H1 (cell line): ENCODE measurements at regions not wholly inside any gene's neighbourhood (a gene's known extent, or its start where the extent isn't known, plus 50 kb on each side); places are given as distances from the start of the nearest gene placed in this dataset.

ENCODE experiments used
- CTCF ChIA-PET: fragments of 300-600 bp; sonication (Branson Sonifier 250); formaldehyde crosslinking; loops from one replicate; lab custom pipeline; 2021; ENCODE audit not compliant: partially characterized antibody; lab: Charles Lee
- POLR2A ChIA-PET: fragments of 300-600 bp; sonication (Branson Sonifier 250); formaldehyde crosslinking; loops from one replicate; lab custom pipeline; 2021; ENCODE audit warnings: inconsistent platforms; ENCODE audit not compliant: partially characterized antibody; lab: Charles Lee
- DNase-seq, 2 experiments: peaks; one replicate each; pipeline versions ENCODE4 v3.0.0 to v3.0.0-alpha.2; 2010 to 2022; ENCODE audit warnings: low spot score in 2 of 2, low read depth in 1 of 2, mixed read lengths in 1 of 2
- FAIRE-seq: peaks from 2 replicates; lab custom pipeline; 2011; peaks lifted over from hg19 to GRCh38; lab: Jason Lieb, UNC
- H2AFZ ChIP-seq: 2 replicates; pipeline ENCODE4 v1.8.1; 2012; ENCODE audit warnings: low read length, inconsistent platforms
- H2AK5ac ChIP-seq: 2 replicates; pipeline ENCODE4 v1.6.1; 2013; ENCODE audit warnings: low read depth, low read length
- H2BK120ac ChIP-seq: replicated peaks from 2 replicates; pipeline ENCODE3; 2013; ENCODE audit warnings: low read depth, low read length, inconsistent platforms
- H2BK12ac ChIP-seq: 2 replicates; pipeline ENCODE4 v1.6.1; 2013; ENCODE audit warnings: low read depth, low read length
- H2BK15ac ChIP-seq: 2 replicates; pipeline ENCODE4 v1.6.1; 2013; ENCODE audit warnings: low read length
- H2BK20ac ChIP-seq: 2 replicates; pipeline ENCODE4 v1.6.1; 2013; ENCODE audit warnings: low read length
- H2BK5ac ChIP-seq: 2 replicates; pipeline ENCODE4 v1.6.1; 2013; ENCODE audit warnings: low read depth, low read length
- H3K14ac ChIP-seq: 2 replicates; pipeline ENCODE4 v1.6.1; 2013; ENCODE audit warnings: inconsistent platforms; ENCODE audit not compliant: insufficient read length
- H3K18ac ChIP-seq: 2 replicates; pipeline ENCODE4 v1.6.1; 2013; ENCODE audit warnings: low read length; ENCODE audit errors: extremely low read depth
- H3K23ac ChIP-seq: 2 replicates; pipeline ENCODE4 v1.6.1; 2013; ENCODE audit warnings: inconsistent platforms; ENCODE audit not compliant: insufficient read length
- H3K23me2 ChIP-seq: 2 replicates; pipeline ENCODE4 v1.6.1; 2013; ENCODE audit warnings: low read depth, low read length
- H3K27ac ChIP-seq: 2 replicates; pipeline ENCODE4 v1.6.1; 2011; ENCODE audit warnings: low read depth, low read length, inconsistent platforms
- H3K27me3 ChIP-seq, 4 experiments: replicated peaks in 1 of 4; 1 replicate in 1 of 4; 2 replicates in 3 of 4; pipeline versions ENCODE4 v1.6.1 to v1.8.1; 2011 to 2013; ENCODE audit warnings: low read length in 3 of 4, mild to moderate bottlenecking in 3 of 4, inconsistent platforms in 2 of 4, mixed read lengths in 2 of 4, moderate library complexity in 1 of 4; ENCODE audit not compliant: control insufficient read depth in 3 of 4, insufficient read depth in 3 of 4; ENCODE audit errors: extremely low read depth in 1 of 4
- H3K36me3 ChIP-seq, 4 experiments: 2 replicates each; pipeline versions ENCODE4 v1.6.1 to v1.8.1; 2011 to 2013; ENCODE audit warnings: mild to moderate bottlenecking in 4 of 4, low read length in 3 of 4, moderate library complexity in 2 of 4, control low read depth in 1 of 4, inconsistent platforms in 1 of 4; ENCODE audit not compliant: insufficient read depth in 4 of 4, control insufficient read depth in 2 of 4
- H3K4ac ChIP-seq: replicated peaks from 2 replicates; pipeline ENCODE3; 2013; ENCODE audit warnings: low read length, low read depth, mixed read lengths, inconsistent platforms; ENCODE audit not compliant: insufficient read length
- H3K4me1 ChIP-seq, 4 experiments: replicated peaks in 1 of 4; 1 replicate in 1 of 4; 2 replicates in 3 of 4; pipeline versions ENCODE4 v1.6.1 to v1.8.1; 2011 to 2013; ENCODE audit warnings: low read length in 3 of 4, inconsistent platforms in 2 of 4, mixed read lengths in 1 of 4; ENCODE audit not compliant: insufficient read depth in 4 of 4, control insufficient read depth in 3 of 4
- H3K4me2 ChIP-seq, 2 experiments: 2 replicates each; pipeline versions ENCODE4 v1.6.1 to v1.8.1; 2011 to 2013; ENCODE audit warnings: low read depth in 2 of 2, low read length in 2 of 2, control low read depth in 1 of 2, inconsistent platforms in 1 of 2, mild to moderate bottlenecking in 1 of 2; ENCODE audit not compliant: insufficient read depth in 1 of 2
- H3K4me3 ChIP-seq, 4 experiments: fragments of 200-600, 300-600 bp in 1 of 4; sonication (generic), shearing (Covaris generic), sonication (Bioruptor Twin) in 1 of 4; 2 replicates each; pipeline versions ENCODE4 v1.5.1 to v1.8.1; 2011 to 2016; ENCODE audit warnings: low read length in 4 of 4, low read depth in 3 of 4, control low read depth in 2 of 4, inconsistent platforms in 2 of 4, mild to moderate bottlenecking in 2 of 4, mixed read lengths in 1 of 4, moderate library complexity in 1 of 4; ENCODE audit not compliant: insufficient read depth in 2 of 4; ENCODE audit errors: extremely low read depth in 1 of 4
- H3K56ac ChIP-seq: replicated peaks from 2 replicates; pipeline ENCODE3; 2013; ENCODE audit warnings: low read depth, mild to moderate bottlenecking, mixed read lengths, low read length, inconsistent platforms; ENCODE audit not compliant: insufficient read length
- H3K79me1 ChIP-seq: 2 replicates; pipeline ENCODE4 v1.6.1; 2013; ENCODE audit warnings: low read depth, low read length, control low read depth
- H3K79me2 ChIP-seq, 2 experiments: 2 replicates each; pipeline versions ENCODE4 v1.6.1 to v1.8.1; 2012 to 2013; ENCODE audit warnings: low read length in 2 of 2, mild to moderate bottlenecking in 2 of 2, inconsistent platforms in 1 of 2; ENCODE audit not compliant: insufficient read depth in 2 of 2, control insufficient read depth in 1 of 2
- H3K9ac ChIP-seq, 4 experiments: replicated peaks in 1 of 4; 1 replicate in 1 of 4; 2 replicates in 3 of 4; pipeline versions ENCODE4 v1.6.1 to v1.8.1; 2011 to 2013; ENCODE audit warnings: low read depth in 3 of 4, low read length in 3 of 4, control low read depth in 2 of 4, mild to moderate bottlenecking in 2 of 4, moderate library complexity in 2 of 4, inconsistent platforms in 1 of 4; ENCODE audit errors: extremely low read depth in 1 of 4
- H3K9me3 ChIP-seq, 2 experiments: 2 replicates each; pipeline versions ENCODE4 v1.6.1 to v1.8.1; 2012 to 2013; ENCODE audit warnings: mild to moderate bottlenecking in 2 of 2, moderate library complexity in 2 of 2, control low read depth in 1 of 2, inconsistent platforms in 1 of 2, low read depth in 1 of 2, low read length in 1 of 2, mixed read lengths in 1 of 2; ENCODE audit not compliant: insufficient read depth in 2 of 2
- H4K20me1 ChIP-seq, 2 experiments: replicated peaks in 1 of 2; 2 replicates each; pipeline versions ENCODE3 to v1.8.1; 2011 to 2013; ENCODE audit warnings: inconsistent platforms in 2 of 2, low read length in 2 of 2, mild to moderate bottlenecking in 1 of 2; ENCODE audit not compliant: insufficient read depth in 2 of 2, control insufficient read depth in 1 of 2
- H4K5ac ChIP-seq: 2 replicates; pipeline ENCODE4 v1.6.1; 2013; ENCODE audit warnings: low read length, low read depth, mixed read lengths, inconsistent platforms; ENCODE audit not compliant: insufficient read length
- H4K8ac ChIP-seq: 2 replicates; pipeline ENCODE4 v1.8.0; 2013; ENCODE audit warnings: mild to moderate bottlenecking, moderate library complexity, low read length, inconsistent platforms; ENCODE audit not compliant: insufficient read depth; ENCODE audit errors: extremely low read depth
- H4K91ac ChIP-seq: replicated peaks from 2 replicates; pipeline ENCODE3; 2013; ENCODE audit warnings: low read length, mixed read lengths, inconsistent platforms; ENCODE audit not compliant: insufficient read length
- BRCA1 ChIP-seq: IDR thresholded peaks from 2 replicates; pipeline ENCODE4 v1.6.1; 2012; ENCODE audit warnings: low read depth, low read length, improper control_type of control experiment
- EGR1 ChIP-seq: IDR thresholded peaks from 2 replicates; pipeline ENCODE4 v1.6.1; 2011; ENCODE audit warnings: low read depth, low read length, borderline replicate concordance
- EZH2 ChIP-seq: fragments of 200-600 bp; sonication (generic); IDR thresholded peaks from 2 replicates; pipeline ENCODE4 v1.7.1; 2012; ENCODE audit warnings: low read depth, mild to moderate bottlenecking, moderate library complexity, low read length, inconsistent platforms; ENCODE audit not compliant: severe bottlenecking
- GABPA ChIP-seq: IDR thresholded peaks from 2 replicates; pipeline ENCODE4 v1.6.1; 2011; ENCODE audit warnings: mild to moderate bottlenecking, low read length, moderate library complexity, borderline replicate concordance; ENCODE audit not compliant: insufficient read depth
- HDAC2 ChIP-seq, 2 experiments: fragments of 300-600 bp in 1 of 2; sonication (generic) in 1 of 2; IDR thresholded peaks; 2 replicates each; pipeline ENCODE4 v1.6.1; 2011 to 2012; ENCODE audit warnings: low read depth in 2 of 2, low read length in 2 of 2, mild to moderate bottlenecking in 2 of 2, moderate library complexity in 2 of 2, borderline replicate concordance in 1 of 2, inconsistent platforms in 1 of 2
- KDM5A ChIP-seq: fragments of 200-600 bp; IDR thresholded peaks from 2 replicates; pipeline ENCODE4 v1.7.1; 2012; ENCODE audit warnings: mild to moderate bottlenecking, low read length, inconsistent platforms, mixed read lengths
- RBBP5 ChIP-seq: IDR thresholded peaks from 2 replicates; pipeline ENCODE4 v1.7.1; 2012; ENCODE audit warnings: low read depth, mild to moderate bottlenecking, inconsistent platforms, low read length, moderate library complexity, borderline replicate concordance
- SIRT6 ChIP-seq: IDR thresholded peaks from one replicate; pipeline ENCODE4 v1.7.1; 2012; ENCODE audit warnings: low read length, inconsistent platforms
- TAF7 ChIP-seq: optimal IDR thresholded peaks from 2 replicates; pipeline ENCODE3; 2011; ENCODE audit warnings: low read depth, mild to moderate bottlenecking, inconsistent platforms, low read length, moderate library complexity, borderline replicate concordance
- TCF12 ChIP-seq: IDR thresholded peaks from 2 replicates; pipeline ENCODE4 v1.6.1; 2011; ENCODE audit warnings: low read depth, mild to moderate bottlenecking, low read length
- WGBS, 2 experiments: shearing (Covaris generic) in 1 of 2; methylation state at CpG; one replicate each; pipeline versions ENCODE4 v1.1.6 to v1.1.7; 2013 to 2015; ENCODE audit warnings: low lambda C conversion rate in 2 of 2, mixed read lengths in 2 of 2, inconsistent platforms in 1 of 2, low coverage in 1 of 2, missing lambda C conversion rate in 1 of 2; ENCODE audit not compliant: insufficient replicate concordance in 2 of 2, insufficient coverage in 1 of 2, insufficient read length in 1 of 2; ENCODE audit errors: extremely low coverage in 1 of 2, missing lambda C conversion rate in 1 of 2; 5-methylcytosine and 5-hydroxymethylcytosine counted together

DNA sequence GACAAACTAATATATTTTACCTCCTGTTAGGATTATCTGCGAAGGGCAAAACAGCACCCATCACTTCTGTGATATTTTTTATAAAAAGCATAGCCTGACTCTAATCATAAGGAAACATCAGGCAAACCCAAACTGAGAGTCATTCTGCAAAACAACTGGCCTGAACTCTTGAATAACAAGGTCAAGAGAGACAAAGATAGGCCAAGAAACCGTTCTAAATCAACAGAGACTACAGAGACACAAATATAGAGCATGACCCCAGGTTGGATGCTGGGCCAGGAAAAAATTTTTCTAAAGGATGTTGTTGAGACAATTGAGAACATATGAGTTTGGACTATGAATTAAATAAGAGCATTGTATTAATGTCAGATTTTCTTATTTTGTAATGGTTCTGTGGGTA, 384.9 kb downstream of the NFIB start:
- Histone ChIP-seq H3K27me3 (no peaks in the 10 kb centered on the region), H2BK120ac (no peak overlapping the region), H3K56ac (no peak overlapping the region), H2AK5ac (no peak overlapping the region), H2BK20ac (no peak overlapping the region), H2AFZ (no peak overlapping the region), H4K5ac (no peak overlapping the region), H3K4me3 (no peak overlapping the region), H4K91ac (no peak overlapping the region), H2BK12ac (no peak overlapping the region), H3K4ac (no peak overlapping the region), H3K9ac (no peak overlapping the region), H3K27ac (no peak overlapping the region), H3K23ac (no peak overlapping the region), H4K20me1 (no peaks in the 10 kb centered on the region), H2BK5ac (no peak overlapping the region), H3K23me2 (no peaks in the 10 kb centered on the region; the same call in 1 of the 2 replicates), H3K4me2 (no peak overlapping the region), H3K36me3 (no peaks in the 10 kb centered on the region), H2BK15ac (no peak overlapping the region), H3K9me3 (no peaks in the 10 kb centered on the region), H3K79me1 (no peaks in the 10 kb centered on the region), H3K79me2 (no peaks in the 10 kb centered on the region), H4K8ac (no peak overlapping the region), H3K4me1 (no peaks in the 10 kb centered on the region), H3K14ac (no peak overlapping the region), H3K18ac (no peak overlapping the region)
- DNase-seq, result no peak
- TF ChIP-seq TAF7, result no peak
- no peak for TF ChIP-seq BRCA1
- no peak for TF ChIP-seq HDAC2 (IDR thresholded peaks at IDR 0.05; ENCODE audit: borderline replicate concordance in 1 of 2, low read depth in 2 of 2, low read length in 2 of 2)
- TF ChIP-seq GABPA, result no peak
- TF ChIP-seq RBBP5, result no peak
- TF ChIP-seq SIRT6, result no peak
- TF ChIP-seq KDM5A, result no peak
- no peak for TF ChIP-seq EGR1
- TF ChIP-seq EZH2, result no peak
- TF ChIP-seq TCF12, result no peak
- POLR2A ChIA-PET, result no interaction called here
- FAIRE-seq, result no peak
- 93% methylated on average over 2 of the region's 2 CpGs; no CpG with 5 or more reads in 1 of the 2 experiments for WGBS, 2 experiments
- CTCF ChIA-PET, result no interaction called here
